DOHH2 (cell line): ENCODE measurements at regions not wholly inside any gene's neighbourhood (a gene's known extent, or its start where the extent isn't known, plus 50 kb on each side); places are given as distances from the start of the nearest gene placed in this dataset.

Experiments
- H3F3A ChIP-seq: fragments of 200-600 bp; sonication (generic), shearing (Covaris generic); 2 replicates; pipeline ENCODE4 v1.6.0; 2016; ENCODE audit warnings: antibody characterized with exemption, mild to moderate bottlenecking; ENCODE audit not compliant: control insufficient read depth, insufficient read depth
- H3K27ac ChIP-seq: fragments of 200-600 bp; sonication (generic); 2 replicates; pipeline ENCODE4 v1.5.1; 2014; ENCODE audit warnings: low read depth, mild to moderate bottlenecking, low read length, moderate library complexity
- H3K27me3 ChIP-seq: fragments of 200-600 bp; sonication (generic); 2 replicates; pipeline ENCODE4 v1.6.1; 2014; ENCODE audit warnings: mild to moderate bottlenecking, low read length, mixed read lengths; ENCODE audit not compliant: control insufficient read depth
- H3K36me3 ChIP-seq: fragments of 200-600 bp; sonication (generic); 2 replicates; pipeline ENCODE4 v1.6.1; 2014; ENCODE audit warnings: mild to moderate bottlenecking, low read length, moderate library complexity, mixed read lengths; ENCODE audit not compliant: control insufficient read depth
- H3K4me1 ChIP-seq: fragments of 200-600 bp; sonication (generic); 2 replicates; pipeline ENCODE4 v1.6.1; 2014; ENCODE audit warnings: mild to moderate bottlenecking, low read length, mixed read lengths; ENCODE audit not compliant: control insufficient read depth
- H3K4me2 ChIP-seq: fragments of 200-600 bp; sonication (generic); 2 replicates; pipeline ENCODE4 v1.6.0; 2014; ENCODE audit warnings: mild to moderate bottlenecking, low read length, moderate library complexity
- H3K4me3 ChIP-seq: fragments of 200-600 bp; sonication (generic); 2 replicates; pipeline ENCODE4 v1.5.1; 2014; ENCODE audit warnings: mild to moderate bottlenecking, low read length, mixed read lengths
- H3K79me2 ChIP-seq: fragments of 200-600 bp; sonication (generic); 2 replicates; pipeline ENCODE4 v1.6.1; 2014; ENCODE audit warnings: mild to moderate bottlenecking, low read length, mixed read lengths; ENCODE audit not compliant: control insufficient read depth
- H3K9me2 ChIP-seq: fragments of 200-600 bp; sonication (generic); replicated peaks from 2 replicates; pipeline ENCODE4 v1.6.1; 2014; ENCODE audit warnings: mild to moderate bottlenecking, low read length, mixed read lengths; ENCODE audit not compliant: control insufficient read depth
- H3K9me3 ChIP-seq: fragments of 200-600 bp; sonication (generic); 2 replicates; pipeline ENCODE4 v1.6.1; 2014; ENCODE audit warnings: antibody characterized with exemption, low read length, mixed read lengths; ENCODE audit not compliant: control insufficient read depth, insufficient read depth
- H4K20me1 ChIP-seq: fragments of 200-600 bp; sonication (generic); 2 replicates; pipeline ENCODE4 v1.6.0; 2014; ENCODE audit warnings: low read depth, mild to moderate bottlenecking, antibody characterized with exemption, low read length, moderate library complexity; ENCODE audit not compliant: control insufficient read depth, insufficient read depth
- EZH2phosphoT487 ChIP-seq: fragments of 200-600 bp; sonication (generic); IDR thresholded peaks from 2 replicates; pipeline ENCODE4 v1.6.1; 2017; ENCODE audit warnings: borderline replicate concordance, mild to moderate bottlenecking, antibody characterized with exemption, low read length, moderate library complexity, mixed read lengths
- TF ChIP-seq, protein P1 (sequence below): fragments of 200-600 bp; sonication (generic); IDR thresholded peaks from one replicate; pipeline ENCODE4 v1.5.1; 2014; ENCODE audit warnings: antibody characterized with exemption, mild to moderate bottlenecking, low read depth, low read length; ENCODE audit not compliant: poor library complexity, severe bottlenecking

DNA sequence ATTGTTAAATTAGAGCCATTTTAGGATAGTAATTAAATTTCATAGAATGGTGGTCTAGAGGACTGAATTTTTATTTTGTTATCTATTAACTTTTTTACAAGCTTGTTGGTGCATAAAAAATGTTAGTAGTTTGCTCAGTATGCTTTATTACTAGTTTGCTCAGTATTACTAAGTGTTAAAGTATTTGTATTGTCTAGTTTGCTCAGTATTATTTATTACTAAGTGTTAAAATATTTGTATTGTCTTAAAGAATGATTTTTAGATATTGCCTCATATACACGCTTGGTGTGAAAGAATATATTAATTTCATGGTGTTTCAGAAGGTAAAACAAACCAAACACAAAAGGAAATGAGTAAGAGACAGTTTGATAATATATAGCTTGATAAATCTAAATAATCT lies 268.4 kb upstream of the MAGEB18 start:
- no peaks in the 10 kb centered on the region for H3F3A ChIP-seq
- H3K27ac ChIP-seq, result no peak overlapping the region
- no peaks in the 10 kb centered on the region for H3K79me2 ChIP-seq
- TF ChIP-seq, protein P1, sequence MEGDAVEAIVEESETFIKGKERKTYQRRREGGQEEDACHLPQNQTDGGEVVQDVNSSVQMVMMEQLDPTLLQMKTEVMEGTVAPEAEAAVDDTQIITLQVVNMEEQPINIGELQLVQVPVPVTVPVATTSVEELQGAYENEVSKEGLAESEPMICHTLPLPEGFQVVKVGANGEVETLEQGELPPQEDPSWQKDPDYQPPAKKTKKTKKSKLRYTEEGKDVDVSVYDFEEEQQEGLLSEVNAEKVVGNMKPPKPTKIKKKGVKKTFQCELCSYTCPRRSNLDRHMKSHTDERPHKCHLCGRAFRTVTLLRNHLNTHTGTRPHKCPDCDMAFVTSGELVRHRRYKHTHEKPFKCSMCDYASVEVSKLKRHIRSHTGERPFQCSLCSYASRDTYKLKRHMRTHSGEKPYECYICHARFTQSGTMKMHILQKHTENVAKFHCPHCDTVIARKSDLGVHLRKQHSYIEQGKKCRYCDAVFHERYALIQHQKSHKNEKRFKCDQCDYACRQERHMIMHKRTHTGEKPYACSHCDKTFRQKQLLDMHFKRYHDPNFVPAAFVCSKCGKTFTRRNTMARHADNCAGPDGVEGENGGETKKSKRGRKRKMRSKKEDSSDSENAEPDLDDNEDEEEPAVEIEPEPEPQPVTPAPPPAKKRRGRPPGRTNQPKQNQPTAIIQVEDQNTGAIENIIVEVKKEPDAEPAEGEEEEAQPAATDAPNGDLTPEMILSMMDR, result no peak
- no peak for TF ChIP-seq EZH2phosphoT487
- no peaks in the 10 kb centered on the region for H3K36me3 ChIP-seq
- no peaks in the 10 kb centered on the region for H3K27me3 ChIP-seq
- no peaks in the 10 kb centered on the region for H3K9me2 ChIP-seq
- H3K4me1 ChIP-seq, result no peaks in the 10 kb centered on the region
- H3K9me3 ChIP-seq, result no peaks in the 10 kb centered on the region
- H4K20me1 ChIP-seq, result no peaks in the 10 kb centered on the region
- no peak overlapping the region for H3K4me2 ChIP-seq
- no peak overlapping the region for H3K4me3 ChIP-seq

DNA sequence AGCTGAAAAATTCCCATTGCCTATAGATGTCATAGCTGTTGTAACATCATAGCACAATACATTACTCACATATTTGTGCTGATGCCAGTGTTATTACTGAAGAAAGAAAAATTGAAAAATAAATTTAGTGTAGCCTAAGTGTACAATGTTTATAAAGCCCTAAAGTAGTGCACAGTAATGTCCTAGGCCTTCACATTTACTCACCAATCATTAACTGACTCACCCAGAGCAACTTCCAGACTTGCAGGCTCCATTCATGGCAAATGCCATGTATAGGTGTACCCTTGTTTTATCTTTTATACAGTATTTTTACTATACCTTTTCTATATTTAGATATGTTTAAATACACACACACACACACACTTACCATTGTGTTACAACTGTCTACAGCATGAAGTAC lies 265.4 kb upstream of the MAGEB18 start:
- no peaks in the 10 kb centered on the region for H4K20me1 ChIP-seq
- no peaks in the 10 kb centered on the region for H3K36me3 ChIP-seq
- no peaks in the 10 kb centered on the region for H3K79me2 ChIP-seq
- H3K9me3 ChIP-seq, result no peaks in the 10 kb centered on the region
- H3K4me1 ChIP-seq, result no peaks in the 10 kb centered on the region
- no peaks in the 10 kb centered on the region for H3F3A ChIP-seq
- H3K9me2 ChIP-seq, result no peaks in the 10 kb centered on the region
- no peaks in the 10 kb centered on the region for H3K27me3 ChIP-seq
- H3K4me2 ChIP-seq, result no peak overlapping the region
- H3K4me3 ChIP-seq, result no peak overlapping the region
- TF ChIP-seq EZH2phosphoT487, result no peak
- TF ChIP-seq, protein P1, result no peak
- no peak overlapping the region for H3K27ac ChIP-seq

DNA sequence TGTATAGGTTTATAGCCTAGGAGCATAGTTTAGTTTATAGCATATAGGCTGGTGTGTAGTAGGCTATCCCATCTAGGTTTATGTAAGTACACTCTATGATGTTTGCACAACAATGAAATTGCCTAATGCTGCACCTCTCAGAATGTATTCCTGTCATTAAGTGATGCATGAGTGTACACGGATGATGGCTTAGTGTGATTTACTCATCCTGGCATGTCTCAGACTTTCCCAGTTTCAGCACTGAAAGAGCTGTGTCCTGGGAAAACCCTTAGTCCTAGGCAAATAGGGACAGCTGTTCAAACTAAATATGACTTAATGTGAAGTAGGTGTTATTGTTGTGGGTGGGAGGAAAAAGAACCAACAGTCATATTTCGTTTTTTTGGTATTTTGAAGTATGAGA lies 264.9 kb upstream of the MAGEB18 start:
- no peaks in the 10 kb centered on the region for H3K4me1 ChIP-seq
- H3K79me2 ChIP-seq, result no peaks in the 10 kb centered on the region

More for the DNA sequence above, 264.9 kb upstream of the MAGEB18 start:
- H3K27ac ChIP-seq, result no peak overlapping the region
- no peak for TF ChIP-seq EZH2phosphoT487
- TF ChIP-seq, protein P1, result no peak
- H3F3A ChIP-seq, result no peaks in the 10 kb centered on the region
- H4K20me1 ChIP-seq, result no peaks in the 10 kb centered on the region
- H3K9me3 ChIP-seq, result no peaks in the 10 kb centered on the region
- H3K4me2 ChIP-seq, result no peak overlapping the region
- H3K4me3 ChIP-seq, result no peak overlapping the region
- H3K27me3 ChIP-seq, result no peaks in the 10 kb centered on the region
- H3K36me3 ChIP-seq, result no peaks in the 10 kb centered on the region
- H3K9me2 ChIP-seq, result no peaks in the 10 kb centered on the region
